ENCODE measurements at regions not wholly inside any gene's neighbourhood (a gene's known extent, or its start where the extent isn't known, plus 50 kb on each side); places are given as distances from the start of the nearest gene placed in this dataset.

GRCh38 chr5:130957151-130957550, 207.9 kb downstream of the HINT1 start:
- no peak overlapping the region for H2BK12ac ChIP-seq (ENCODE audit: low read depth, low read length)

More at GRCh38 chr5:130957151-130957550, 207.9 kb downstream of the HINT1 start:
- Histone ChIP-seq H3K79me1 (ENCODE audit: low read depth, low read length) (no peaks in the 10 kb centered on the region), H3K79me2 (ENCODE audit: control insufficient read depth in 1 of 2, insufficient read depth in 2 of 2, low read length in 2 of 2) (no peaks in the 10 kb centered on the region), H3K27ac (ENCODE audit: low read depth, low read length) (no peak overlapping the region), H4K20me1 (replicated peaks in 1 of 2; ENCODE audit: control insufficient read depth in 1 of 2, insufficient read depth in 2 of 2, low read length in 2 of 2) (no peaks in the 10 kb centered on the region), H3K4ac (replicated peaks; ENCODE audit: insufficient read length, low read depth, low read length) (no peak overlapping the region), H4K8ac (ENCODE audit: extremely low read depth, insufficient read depth, low read length) (no peak overlapping the region), H3K56ac (replicated peaks; ENCODE audit: insufficient read length, low read depth, low read length) (no peak overlapping the region), H2AK5ac (ENCODE audit: low read depth, low read length) (no peak overlapping the region), H2BK120ac (replicated peaks; ENCODE audit: low read depth, low read length) (no peak overlapping the region), H3K4me3 (ENCODE audit: extremely low read depth in 1 of 4, insufficient read depth in 2 of 4, low read depth in 3 of 4, low read length in 4 of 4) (no peak overlapping the region), H3K18ac (ENCODE audit: extremely low read depth, low read length) (no peak overlapping the region), H3K9me3 (ENCODE audit: insufficient read depth in 2 of 2, low read depth in 1 of 2, low read length in 1 of 2) (no peaks in the 10 kb centered on the region), H3K4me2 (ENCODE audit: insufficient read depth in 1 of 2, low read depth in 2 of 2, low read length in 2 of 2) (no peak overlapping the region), H3K9ac (replicated peaks in 1 of 4; ENCODE audit: extremely low read depth in 1 of 4, low read depth in 3 of 4, low read length in 3 of 4) (no peak overlapping the region), H2BK20ac (ENCODE audit: low read length) (no peak overlapping the region), H3K36me3 (ENCODE audit: control insufficient read depth in 2 of 4, insufficient read depth in 4 of 4, low read length in 3 of 4) (no peaks in the 10 kb centered on the region), H4K91ac (replicated peaks; ENCODE audit: insufficient read length, low read length) (no peak overlapping the region), H2BK5ac (ENCODE audit: low read depth, low read length) (no peak overlapping the region), H3K23ac (ENCODE audit: insufficient read length) (no peak overlapping the region), H3K4me1 (replicated peaks in 1 of 4; ENCODE audit: control insufficient read depth in 3 of 4, insufficient read depth in 4 of 4, low read length in 3 of 4) (peaks cover 0 to 7% (median under 1%) of the 10 kb centered on the region in 4 experiments; a peak in 1 of 7 replicates), H3K23me2 (ENCODE audit: low read depth, low read length) (no peaks in the 10 kb centered on the region), H4K5ac (ENCODE audit: insufficient read length, low read depth, low read length) (no peak overlapping the region), H2BK15ac (ENCODE audit: low read length) (no peak overlapping the region), H3K14ac (ENCODE audit: insufficient read length) (no peak overlapping the region), H3K27me3 (replicated peaks in 1 of 4; ENCODE audit: control insufficient read depth in 3 of 4, extremely low read depth in 1 of 4, insufficient read depth in 3 of 4, low read length in 3 of 4) (no peaks in the 10 kb centered on the region), H2AFZ (ENCODE audit: low read length) (no peak overlapping the region)
- CTCF ChIA-PET (ENCODE audit: partially characterized antibody): interaction anchor here (1.9 kb wide), 1 partner anchor 48 kb away, joined by 5 read pairs; no protein-coding TSS in a partner anchor
- DNase-seq (ENCODE audit: low read depth in 1 of 2, low spot score in 2 of 2) (no peak), FAIRE-seq (no peak)
- TF ChIP-seq RFX5 (IDR thresholded peaks at IDR 0.05; ENCODE audit: borderline replicate concordance, low read depth, low read length) (no peak), SIRT6 (IDR thresholded peaks at IDR 0.05; ENCODE audit: low read length) (no peak), CBX5 (IDR thresholded peaks at IDR 0.05; ENCODE audit: low read depth, low read length) (no peak), ZNF274 (IDR thresholded peaks at IDR 0.05; ENCODE audit: borderline replicate concordance, extremely low read depth, low read length) (no peak), BACH1 (IDR thresholded peaks at IDR 0.05; ENCODE audit: low read length) (no peak)
- WGBS, 2 experiments (ENCODE audit: extremely low coverage in 1 of 2, insufficient coverage in 1 of 2, insufficient read length in 1 of 2, insufficient replicate concordance in 2 of 2, low coverage in 1 of 2, low lambda C conversion rate in 2 of 2, missing lambda C conversion rate in 1 of 2): 89% methylated on average over 1 of the region's 1 CpG; no CpG with 5 or more reads in 1 of the 2 experiments
- POLR2A ChIA-PET (ENCODE audit: partially characterized antibody): no interaction called here

All from H1 (cell line).